Mammary epithelial cell (primary cell): ENCODE measurements at regions not wholly inside any gene's neighbourhood (a gene's known extent, or its start where the extent isn't known, plus 50 kb on each side); places are given as distances from the start of the nearest gene placed in this dataset.

Experiments
- EZH2 ChIP-seq: IDR thresholded peaks from 2 replicates; pipeline ENCODE4 v1.6.1; 2012; ENCODE audit warnings: low read length, inconsistent platforms, borderline replicate concordance
- TF ChIP-seq, protein P1 (sequence below), 2 donors: IDR thresholded peaks in 1 of 2; conservative IDR thresholded peaks in 1 of 2; 2 replicates each; pipeline ENCODE4 v1.5.1; 2011 to 2012; ENCODE audit warnings: inconsistent platforms in 2 of 2, low read length in 2 of 2, mild to moderate bottlenecking in 2 of 2, control low read depth in 1 of 2, low read depth in 1 of 2; ENCODE audit not compliant: insufficient read depth in 1 of 2; ENCODE audit errors: extremely low read depth in 1 of 2

GRCh38 chr12:25644979-25645378, 91.9 kb upstream of the LMNTD1 start:
- TF ChIP-seq, protein P1, sequence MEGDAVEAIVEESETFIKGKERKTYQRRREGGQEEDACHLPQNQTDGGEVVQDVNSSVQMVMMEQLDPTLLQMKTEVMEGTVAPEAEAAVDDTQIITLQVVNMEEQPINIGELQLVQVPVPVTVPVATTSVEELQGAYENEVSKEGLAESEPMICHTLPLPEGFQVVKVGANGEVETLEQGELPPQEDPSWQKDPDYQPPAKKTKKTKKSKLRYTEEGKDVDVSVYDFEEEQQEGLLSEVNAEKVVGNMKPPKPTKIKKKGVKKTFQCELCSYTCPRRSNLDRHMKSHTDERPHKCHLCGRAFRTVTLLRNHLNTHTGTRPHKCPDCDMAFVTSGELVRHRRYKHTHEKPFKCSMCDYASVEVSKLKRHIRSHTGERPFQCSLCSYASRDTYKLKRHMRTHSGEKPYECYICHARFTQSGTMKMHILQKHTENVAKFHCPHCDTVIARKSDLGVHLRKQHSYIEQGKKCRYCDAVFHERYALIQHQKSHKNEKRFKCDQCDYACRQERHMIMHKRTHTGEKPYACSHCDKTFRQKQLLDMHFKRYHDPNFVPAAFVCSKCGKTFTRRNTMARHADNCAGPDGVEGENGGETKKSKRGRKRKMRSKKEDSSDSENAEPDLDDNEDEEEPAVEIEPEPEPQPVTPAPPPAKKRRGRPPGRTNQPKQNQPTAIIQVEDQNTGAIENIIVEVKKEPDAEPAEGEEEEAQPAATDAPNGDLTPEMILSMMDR (conservative IDR thresholded peaks at IDR 0.05 in 1 of 2, IDR thresholded peaks at IDR 0.05 in 1 of 2; ENCODE audit: extremely low read depth in 1 of 2, insufficient read depth in 1 of 2, low read depth in 1 of 2, low read length in 2 of 2): no peak
- TF ChIP-seq EZH2: no peak
